ENCODE measurements at regions not wholly inside any gene's neighbourhood (a gene's known extent, or its start where the extent isn't known, plus 50 kb on each side); places are given as distances from the start of the nearest gene placed in this dataset.

GRCh38 chr10:8815969-8816368 is 761.5 kb downstream of the GATA3 start:
- TF ChIP-seq CTCF (IDR thresholded peaks at IDR 0.05) (no peak), POLR2A (IDR thresholded peaks at IDR 0.05) (no peak)
